HCT116 (cell line): ENCODE measurements at regions not wholly inside any gene's neighbourhood (a gene's known extent, or its start where the extent isn't known, plus 50 kb on each side); places are given as distances from the start of the nearest gene placed in this dataset.

Source experiments
- ATAC-seq: fragments of 200-7000 bp; cut with Tn5 transposase; 2 replicates; pipeline ENCODE4 v1.9.1; 2020; ENCODE audit warnings: mild to moderate bottlenecking, moderate library complexity
- BruUV-seq: library from RNA; stranded (reverse); fragments of 400-500 nt; replicated peaks from 2 replicates; lab custom pipeline; 2021; lab: Mats Ljungman, UMichigan
- CTCF ChIA-PET: fragments of 300-600 bp; sonication (Branson Sonifier 250); formaldehyde crosslinking; loops from one replicate; lab custom pipeline; 2021; ENCODE audit warnings: antibody characterized with exemption; lab: Charles Lee
- POLR2A ChIA-PET: fragments of 300-600, 350-600 bp; sonication (Branson Sonifier 250); formaldehyde crosslinking; loops from one replicate; lab custom pipeline; 2021; ENCODE audit warnings: antibody characterized with exemption; lab: Charles Lee
- RAD21 ChIA-PET, 2 experiments: fragments of 300-600 bp; sonication (Branson Sonifier 250); formaldehyde crosslinking; loops; one replicate each; lab custom pipeline; 2023; ENCODE audit warnings: low total read pairs in 2 of 2; ENCODE audit not compliant: uncharacterized antibody in 2 of 2, unreplicated experiment in 2 of 2, low non-redundant PET in 1 of 2; lab: Charles Lee
- DNase-seq: peaks from one replicate; pipeline ENCODE4 v3.0.0-alpha.2; 2010; ENCODE audit warnings: low read depth, low spot score
- H2AFZ ChIP-seq: fragments of 200-600 bp; shearing (Covaris generic), sonication (generic); 2 replicates; pipeline ENCODE4 v1.6.1; 2017; ENCODE audit warnings: low read depth, mixed run types, mixed read lengths, antibody characterized with exemption, low read length; ENCODE audit not compliant: poor library complexity, severe bottlenecking
- H3K27ac ChIP-seq: 2 replicates; pipeline ENCODE4 v1.5.1; 2012; ENCODE audit warnings: low read depth, low read length
- H3K27me3 ChIP-seq: fragments of 200-600 bp; sonication (generic); 2 replicates; pipeline ENCODE4 v1.6.1; 2016; ENCODE audit warnings: mixed run types, low read length, mixed read lengths; ENCODE audit not compliant: insufficient read depth
- H3K36me3 ChIP-seq, 2 experiments: fragments of 200-500 bp in 1 of 2; fragments of 200-600 bp in 1 of 2; sonication (Bioruptor generic) in 1 of 2; sonication (generic) in 1 of 2; 2 replicates each; pipeline versions ENCODE4 v1.5.1 to v1.6.1; 2014 to 2016; ENCODE audit warnings: low read length in 2 of 2, inconsistent platforms in 1 of 2, mixed read lengths in 1 of 2, mixed run types in 1 of 2; ENCODE audit not compliant: insufficient read depth in 2 of 2, control insufficient read depth in 1 of 2
- H3K4me1 ChIP-seq, 2 experiments: fragments of 200-600 bp in 1 of 2; sonication (generic) in 1 of 2; 2 replicates each; pipeline versions ENCODE4 v1.5.1 to v1.6.1; 2012 to 2017; ENCODE audit warnings: low read length in 2 of 2, inconsistent platforms in 1 of 2, mild to moderate bottlenecking in 1 of 2, mixed read lengths in 1 of 2, mixed run types in 1 of 2, moderate library complexity in 1 of 2; ENCODE audit not compliant: insufficient read depth in 2 of 2, control insufficient read depth in 1 of 2
- H3K4me2 ChIP-seq: fragments of 200-600 bp; sonication (generic); 2 replicates; pipeline ENCODE4 v1.6.1; 2017; ENCODE audit warnings: mixed run types, low read length, mixed read lengths
- H3K4me3 ChIP-seq, 2 experiments: fragments of 200-600 bp in 1 of 2; sonication (generic) in 1 of 2; replicated peaks in 1 of 2; 2 replicates each; pipeline ENCODE4 v1.5.1; 2011 to 2016; ENCODE audit warnings: low read length in 2 of 2, control low read depth in 1 of 2, low read depth in 1 of 2, mild to moderate bottlenecking in 1 of 2, mixed read lengths in 1 of 2, mixed run types in 1 of 2
- H3K79me2 ChIP-seq: fragments of 200-600 bp; sonication (generic); 2 replicates; pipeline ENCODE4 v1.6.1; 2017; ENCODE audit warnings: mild to moderate bottlenecking, mixed run types, low read length, moderate library complexity, mixed read lengths; ENCODE audit not compliant: insufficient read depth
- H3K9ac ChIP-seq: fragments of 200-600 bp; sonication (generic); 2 replicates; pipeline ENCODE4 v1.6.1; 2016; ENCODE audit warnings: low read length, mixed read lengths
- H3K9me2 ChIP-seq: fragments of 200-600 bp; sonication (generic), shearing (Covaris generic); 2 replicates; pipeline ENCODE4 v1.6.1; 2017; ENCODE audit warnings: mixed run types, mild to moderate bottlenecking, moderate library complexity; ENCODE audit not compliant: insufficient read depth
- H3K9me3 ChIP-seq, 2 experiments: fragments of 200-500 bp in 1 of 2; fragments of 200-600 bp in 1 of 2; sonication (Bioruptor generic) in 1 of 2; sonication (generic) in 1 of 2; 2 replicates each; pipeline ENCODE4 v1.6.1; 2014 to 2017; ENCODE audit warnings: low read length in 2 of 2, mixed read lengths in 2 of 2, inconsistent platforms in 1 of 2, low read depth in 1 of 2, mild to moderate bottlenecking in 1 of 2, mixed run types in 1 of 2, moderate library complexity in 1 of 2; ENCODE audit not compliant: control insufficient read depth in 1 of 2, insufficient read depth in 1 of 2
- H4K20me1 ChIP-seq: fragments of 200-600 bp; sonication (generic), shearing (Covaris generic); 2 replicates; pipeline ENCODE4 v1.6.1; 2017; ENCODE audit warnings: mixed run types, mild to moderate bottlenecking, moderate library complexity; ENCODE audit not compliant: insufficient read depth
- ATF3 ChIP-seq: IDR thresholded peaks from 2 replicates; pipeline ENCODE4 v1.6.1; 2012
- CBX3 ChIP-seq: IDR thresholded peaks from 2 replicates; pipeline ENCODE4 v1.6.1; 2012; ENCODE audit warnings: low read depth
- CEBPB ChIP-seq: IDR thresholded peaks from 2 replicates; pipeline ENCODE4 v1.6.1; 2012; ENCODE audit warnings: low read depth
- EGR1 ChIP-seq: IDR thresholded peaks from 2 replicates; pipeline ENCODE4 v1.6.1; 2012; ENCODE audit warnings: low read depth
- ELF1 ChIP-seq: IDR thresholded peaks from 2 replicates; pipeline ENCODE4 v1.6.1; 2012; ENCODE audit warnings: low read depth, borderline replicate concordance
- EZH2 ChIP-seq: fragments of 200-600 bp; sonication (generic); IDR thresholded peaks from 2 replicates; pipeline ENCODE4 v1.6.1; 2017; ENCODE audit warnings: antibody characterized with exemption, mixed run types
- EZH2phosphoT487 ChIP-seq: fragments of 200-600 bp; IDR thresholded peaks from 2 replicates; pipeline ENCODE4 v1.6.1; 2018; ENCODE audit warnings: antibody characterized with exemption, borderline replicate concordance
- FOSL1 ChIP-seq: IDR thresholded peaks from 2 replicates; pipeline ENCODE4 v1.6.1; 2012; ENCODE audit warnings: low read depth
- JUND ChIP-seq: IDR thresholded peaks from 2 replicates; pipeline ENCODE4 v1.6.1; 2012
- MAX ChIP-seq: IDR thresholded peaks from 2 replicates; pipeline ENCODE4 v1.6.1; 2012
- POLR2A ChIP-seq: IDR thresholded peaks from 2 replicates; pipeline ENCODE4 v1.7.0; 2011; ENCODE audit warnings: borderline replicate concordance; ENCODE audit not compliant: insufficient read depth, insufficient read length; ENCODE audit errors: extremely low read depth
- POLR2AphosphoS5 ChIP-seq: IDR thresholded peaks from 2 replicates; pipeline ENCODE4 v1.6.1; 2011; ENCODE audit warnings: mild to moderate bottlenecking, low read depth, low read length, moderate library complexity
- RAD21 ChIP-seq: IDR thresholded peaks from 2 replicates; pipeline ENCODE4 v1.6.1; 2012; ENCODE audit warnings: low read depth, mild to moderate bottlenecking
- REST ChIP-seq: IDR thresholded peaks from 2 replicates; pipeline ENCODE4 v1.6.1; 2012; ENCODE audit warnings: low read depth
- SP1 ChIP-seq: IDR thresholded peaks from 2 replicates; pipeline ENCODE4 v1.6.1; 2012; ENCODE audit warnings: low read depth
- TCF7L2 ChIP-seq: IDR thresholded peaks from 2 replicates; pipeline ENCODE4 v1.7.0; 2011; ENCODE audit warnings: borderline replicate concordance, inconsistent platforms; ENCODE audit not compliant: insufficient read depth, insufficient read length; ENCODE audit errors: extremely low read depth
- ZFX ChIP-seq: fragments of 450-650 bp; IDR thresholded peaks from 2 replicates; pipeline ENCODE4 v1.6.1; 2017
- ZNF274 ChIP-seq: fragments of 200-500 bp; sonication (Bioruptor generic); IDR thresholded peaks from 2 replicates; pipeline ENCODE4 v1.6.1; 2014; ENCODE audit warnings: mild to moderate bottlenecking, low read depth, low read length, inconsistent platforms
- intact Hi-C: fragments of 100-400 bp; cut with micrococcal nuclease; formaldehyde crosslinking; loops from 2 replicates; pipeline ENCODE4 v1.10.0; 2022

GRCh38 chr6:86380571-86381125 lies 556.7 kb upstream of the HTR1E start:
- Histone ChIP-seq H3K27ac (no peak overlapping the region), H3K79me2 (no peaks in the 10 kb centered on the region), H3K4me2 (no peak overlapping the region), H3K9me3 (no peaks in the 10 kb centered on the region; a peak in 1 of 4 replicates), H3K36me3 (no peaks in the 10 kb centered on the region), H2AFZ (no peak overlapping the region), H3K9me2 (no peaks in the 10 kb centered on the region), H3K27me3 (no peaks in the 10 kb centered on the region), H3K4me1 (no peaks in the 10 kb centered on the region), H4K20me1 (no peaks in the 10 kb centered on the region), H3K9ac (no peak overlapping the region), H3K4me3 (no peak overlapping the region)
- POLR2A ChIA-PET: no interaction called here
- ATAC-seq (no peak), DNase-seq (no peak)
- intact Hi-C loops: no loop called here
- RAD21 ChIA-PET: no interaction called here
- BruUV-seq: no TSS peak
- CTCF ChIA-PET: no interaction called here
- TF ChIP-seq JUND (no peak), MAX (no peak), RAD21 (no peak), POLR2A (no peak), ATF3 (no peak), ZFX (no peak), ELF1 (no peak), SP1 (no peak), CEBPB (no peak), FOSL1 (no peak), POLR2AphosphoS5 (no peak), EZH2 (no peak), CBX3 (no peak)

- Histone ChIP-seq H3K9me2 (no peaks in the 10 kb centered on the region), H3K27ac (no peak overlapping the region), H3K9ac (no peak overlapping the region), H3K4me2 (no peak overlapping the region), H3K79me2 (no peaks in the 10 kb centered on the region), H4K20me1 (no peaks in the 10 kb centered on the region), H3K4me1 (no peaks in the 10 kb centered on the region), H3K36me3 (no peaks in the 10 kb centered on the region), H3K4me3 (no peak overlapping the region), H3K9me3 (no peaks in the 10 kb centered on the region), H2AFZ (no peak overlapping the region), H3K27me3 (no peaks in the 10 kb centered on the region)
- DNase-seq (no peak), ATAC-seq (no peak)
- BruUV-seq: no TSS peak
- CTCF ChIA-PET: no interaction called here
- RAD21 ChIA-PET: no interaction called here
- POLR2A ChIA-PET: no interaction called here
- intact Hi-C loops: no loop called here
- TF ChIP-seq REST (no peak), EZH2phosphoT487 (no peak), ZNF274 (no peak), ATF3 (no peak), MAX (no peak), RAD21 (no peak), POLR2A (no peak), TCF7L2 (no peak), EGR1 (no peak), JUND (no peak), ELF1 (no peak), FOSL1 (no peak), CBX3 (no peak), SP1 (no peak)
Measured at GRCh38 chr6:86357877-86358276, 579.5 kb upstream of the HTR1E start.
